Tongue (tissue), 1 donor: ENCODE measurements at regions not wholly inside any gene's neighbourhood (a gene's known extent, or its start where the extent isn't known, plus 50 kb on each side); places are given as distances from the start of the nearest gene placed in this dataset.

Source experiments
- DNase-seq: peaks from one replicate; pipeline ENCODE4 v3.0.0-alpha.2; 2015

- no peak for DNase-seq
Measured at GRCh38 chr16:85990861-85991301, 91.9 kb downstream of the IRF8 start.

- DNase-seq = no peak
Measured at GRCh38 chr16:85991425-85991824, 92.5 kb downstream of the IRF8 start.

- DNase-seq = no peak
Measured at GRCh38 chr16:85991856-85992255, 92.9 kb downstream of the IRF8 start.

GRCh38 chr16:85992359-85992758, 93.4 kb downstream of the IRF8 start:
- DNase-seq = no peak

GRCh38 chr16:85992779-85993178, 93.8 kb downstream of the IRF8 start:
- DNase-seq = no peak

GRCh38 chr16:85994492-85995490, 95.8 kb downstream of the IRF8 start:
- DNase-seq = peak; percentile 50

- DNase-seq = no peak
Measured at GRCh38 chr16:85995541-85996423, 96.8 kb downstream of the IRF8 start.

GRCh38 chr16:85996843-85997242, 97.9 kb downstream of the IRF8 start:
- DNase-seq = no peak

GRCh38 chr16:85998171-85998867, 99.4 kb downstream of the IRF8 start:
- no peak for DNase-seq

- no peak for DNase-seq
Measured at GRCh38 chr16:85998868-85999729, 100.1 kb downstream of the IRF8 start.

- DNase-seq = no peak
Measured at GRCh38 chr16:85999778-86000177, 100.8 kb downstream of the IRF8 start.

- DNase-seq = no peak
Measured at GRCh38 chr16:86002178-86002900, 103.4 kb downstream of the IRF8 start.

GRCh38 chr16:86007524-86007923, 108.6 kb downstream of the IRF8 start:
- DNase-seq = no peak

GRCh38 chr16:86010680-86011141, 111.7 kb downstream of the IRF8 start:
- no peak for DNase-seq

GRCh38 chr16:86011532-86011931, 112.6 kb downstream of the IRF8 start:
- no peak for DNase-seq

GRCh38 chr16:86012221-86012620, 113.3 kb downstream of the IRF8 start:
- DNase-seq = no peak

GRCh38 chr16:86013867-86014266, 114.9 kb downstream of the IRF8 start:
- DNase-seq = no peak

- DNase-seq = no peak
Measured at GRCh38 chr16:86015606-86016005, 116.6 kb downstream of the IRF8 start.

- peak; percentile 84 for DNase-seq
Measured at GRCh38 chr16:86016201-86016965, 117.4 kb downstream of the IRF8 start.

GRCh38 chr16:86018071-86018470, 119.1 kb downstream of the IRF8 start:
- no peak for DNase-seq
